NCI-H510A (cell line): ENCODE measurements at regions not wholly inside any gene's neighbourhood (a gene's known extent, or its start where the extent isn't known, plus 50 kb on each side); places are given as distances from the start of the nearest gene placed in this dataset.

ENCODE experiments used
- DNase-seq: peaks from one replicate; lab custom pipeline; 2025; lab: John Stamatoyannopoulos, UW

DNA sequence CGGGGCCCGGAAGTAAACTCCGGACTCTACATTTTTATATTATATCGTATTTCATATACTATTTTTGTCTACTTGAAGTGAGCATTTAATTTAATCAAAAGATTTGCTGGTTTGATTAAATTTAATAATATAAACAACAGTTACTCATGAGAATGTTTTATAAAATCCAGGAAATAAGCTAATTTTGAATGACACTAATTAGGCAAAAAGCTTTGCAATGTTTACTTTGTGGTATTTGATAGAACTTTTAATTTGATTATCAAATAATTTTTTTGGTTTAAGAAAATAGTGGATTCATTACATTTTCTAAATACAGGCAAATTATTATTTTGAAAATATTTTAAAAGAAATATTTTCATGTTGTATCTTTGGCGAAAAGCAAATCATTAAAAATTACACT is 900.4 kb upstream of the CDH2 start:
- DNase-seq: no peak

DNA sequence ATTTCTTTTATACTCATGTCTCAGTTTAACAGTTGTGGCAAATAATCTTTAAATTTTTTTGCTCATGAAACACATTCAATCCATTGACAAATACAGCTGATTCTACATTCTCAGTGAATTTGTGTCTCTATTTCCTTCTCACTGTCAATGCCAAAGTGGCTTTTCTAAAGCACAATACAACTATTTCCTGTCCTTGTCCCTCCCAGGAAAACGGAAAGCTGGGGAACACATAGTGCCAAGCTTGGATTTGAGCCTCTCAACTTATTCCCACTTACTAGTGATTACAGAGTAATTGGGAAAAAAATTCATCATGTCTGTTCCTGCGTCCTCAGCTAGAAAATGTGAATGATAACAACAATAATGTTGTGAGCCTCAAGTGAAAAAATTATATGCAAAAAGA is 899.7 kb upstream of the CDH2 start:
- DNase-seq: no peak

DNA sequence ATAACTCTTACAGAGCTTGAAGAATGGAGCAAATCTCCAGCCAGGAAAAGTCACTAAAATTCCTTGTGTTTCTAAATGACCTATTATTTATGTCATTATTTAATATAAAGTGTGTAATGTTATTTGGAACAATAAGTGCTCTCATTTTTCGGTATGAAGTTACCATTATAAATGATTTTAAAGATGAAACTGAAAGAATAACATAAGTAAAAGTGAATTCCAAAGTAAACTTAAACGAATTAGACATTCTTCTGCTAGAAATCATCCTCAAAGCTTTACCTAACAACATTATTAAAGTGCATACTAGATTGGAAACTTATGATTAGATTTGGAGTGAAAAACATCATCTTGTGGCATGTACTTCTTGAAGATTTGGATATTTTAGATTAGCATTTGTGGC is 897.2 kb upstream of the CDH2 start:
- no peak for DNase-seq

GRCh38 chr18:29071869-29072268 is 894.9 kb upstream of the CDH2 start:
- DNase-seq: no peak

DNA sequence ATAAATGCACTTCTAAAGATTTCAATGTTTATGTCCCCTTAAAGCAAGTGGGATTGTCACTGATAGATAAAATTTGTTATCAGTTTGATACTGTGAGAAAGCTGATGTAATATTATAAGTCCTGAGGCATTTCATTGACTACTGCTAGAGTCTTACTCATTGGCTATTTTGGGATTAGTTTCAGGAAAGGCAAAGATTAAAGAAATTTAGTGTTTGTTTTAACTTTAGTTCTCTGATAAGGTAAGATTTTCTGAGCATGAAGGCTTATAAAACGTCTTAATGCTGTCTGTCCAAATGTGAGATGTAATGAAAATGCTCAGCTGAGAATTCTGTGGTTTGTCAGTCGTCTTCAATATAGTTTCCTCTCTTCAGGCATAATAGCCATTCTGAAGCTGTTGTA is 886.4 kb upstream of the CDH2 start:
- no peak for DNase-seq

DNA sequence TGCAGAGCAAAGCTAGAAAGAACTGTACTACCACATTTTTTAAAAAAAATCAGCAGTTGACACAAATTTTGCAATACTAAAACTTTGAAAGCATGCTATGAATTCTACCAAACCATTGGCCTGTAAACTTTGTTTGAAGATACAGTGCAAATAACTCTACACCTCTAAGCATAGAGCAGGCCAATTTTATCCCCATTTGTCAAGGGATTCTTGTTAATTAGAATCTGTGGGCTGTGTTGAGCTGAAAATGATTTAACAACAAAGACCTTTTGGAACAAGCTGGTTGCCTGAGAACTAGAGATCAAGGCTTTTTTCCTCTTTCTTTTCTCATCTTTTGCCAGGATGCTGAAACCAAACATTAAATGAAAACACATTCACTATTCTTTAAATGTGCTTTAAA is 886.0 kb upstream of the CDH2 start:
- DNase-seq: no peak

GRCh38 chr18:29060349-29060748 is 883.4 kb upstream of the CDH2 start:
- no peak for DNase-seq

GRCh38 chr18:29057703-29058102 is 880.8 kb upstream of the CDH2 start:
- no peak for DNase-seq

- no peak for DNase-seq
These were observed 879.9 kb upstream of the CDH2 start for GRCh38 chr18:29056800-29057199.

GRCh38 chr18:29041976-29042375 is 865.0 kb upstream of the CDH2 start:
- no peak for DNase-seq

DNA sequence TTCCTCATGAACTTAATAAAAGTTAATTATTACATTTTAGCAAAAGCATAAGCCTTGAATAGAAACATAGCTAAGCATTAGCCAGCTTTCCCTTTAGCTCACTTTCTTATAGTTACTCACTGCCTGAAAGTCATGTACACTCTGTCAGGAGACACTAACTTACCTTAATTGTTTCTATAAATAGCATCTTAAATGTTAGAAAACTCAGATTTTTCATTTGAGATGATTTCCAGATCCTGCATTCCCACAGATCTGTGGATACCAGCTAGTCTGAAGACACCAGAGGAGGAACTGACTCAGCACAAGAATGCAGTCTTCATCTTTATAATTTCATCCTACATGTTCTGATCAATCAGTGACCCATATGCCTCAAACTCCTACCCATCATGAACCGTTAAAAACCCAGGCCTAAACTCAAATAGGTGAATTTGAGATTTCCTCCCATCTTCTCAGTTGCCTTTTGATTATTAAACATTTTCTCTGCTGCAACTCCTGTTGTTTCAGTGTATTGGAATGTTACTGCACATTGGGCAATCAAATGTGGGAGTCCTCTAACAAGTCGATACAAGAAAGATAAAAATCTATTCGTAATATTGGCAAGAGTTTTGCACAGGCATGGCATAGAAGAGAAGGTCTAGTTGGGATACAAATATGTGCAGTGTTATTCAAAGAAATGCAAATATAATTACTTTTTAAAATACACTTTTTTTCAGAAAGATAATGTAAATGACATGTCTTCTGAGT is 857.4 kb upstream of the CDH2 start:
- no peak for DNase-seq

GRCh38 chr18:29028560-29028959 is 851.6 kb upstream of the CDH2 start:
- no peak for DNase-seq

DNA sequence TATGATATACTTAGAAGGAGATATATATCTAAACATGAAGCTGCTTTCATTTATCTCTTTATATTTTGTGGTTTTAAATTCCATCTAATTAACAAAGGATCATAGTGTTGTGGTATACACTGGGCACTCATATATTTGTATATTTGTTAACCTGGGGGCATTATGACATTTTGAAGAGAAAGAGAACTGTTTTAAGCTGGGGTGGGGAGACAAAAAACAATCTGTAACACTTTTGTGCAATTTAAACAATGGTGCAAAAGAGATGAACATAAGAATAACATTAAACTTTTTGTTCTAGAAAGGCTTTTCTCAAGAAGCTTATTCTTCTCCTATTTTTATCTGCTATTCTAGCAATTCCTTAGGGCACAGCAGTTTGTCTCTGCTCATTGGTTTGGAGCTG is 842.0 kb upstream of the CDH2 start:
- DNase-seq: no peak

GRCh38 chr18:29012883-29013465 is 836.0 kb upstream of the CDH2 start:
- DNase-seq: no peak

DNA sequence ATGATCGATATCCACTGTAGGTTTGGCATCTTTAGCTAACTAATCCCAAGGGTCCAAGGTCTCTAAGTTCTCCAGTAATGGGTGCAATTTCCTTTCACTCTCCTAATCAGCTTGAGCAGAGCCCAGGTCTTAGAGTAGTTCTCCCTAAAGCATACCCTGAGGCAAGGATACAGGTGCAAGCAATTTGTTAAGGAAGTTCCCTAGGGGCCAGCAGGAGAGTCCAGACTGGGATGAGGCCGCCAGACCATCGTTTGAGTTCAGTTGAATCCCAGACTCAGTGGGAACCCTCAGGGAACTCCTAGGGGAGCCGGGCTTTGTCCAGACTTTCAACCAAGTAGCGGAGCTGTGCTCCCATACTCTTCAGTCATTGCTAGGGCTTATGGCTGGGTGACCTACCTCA is 835.4 kb upstream of the CDH2 start:
- DNase-seq: no peak

DNA sequence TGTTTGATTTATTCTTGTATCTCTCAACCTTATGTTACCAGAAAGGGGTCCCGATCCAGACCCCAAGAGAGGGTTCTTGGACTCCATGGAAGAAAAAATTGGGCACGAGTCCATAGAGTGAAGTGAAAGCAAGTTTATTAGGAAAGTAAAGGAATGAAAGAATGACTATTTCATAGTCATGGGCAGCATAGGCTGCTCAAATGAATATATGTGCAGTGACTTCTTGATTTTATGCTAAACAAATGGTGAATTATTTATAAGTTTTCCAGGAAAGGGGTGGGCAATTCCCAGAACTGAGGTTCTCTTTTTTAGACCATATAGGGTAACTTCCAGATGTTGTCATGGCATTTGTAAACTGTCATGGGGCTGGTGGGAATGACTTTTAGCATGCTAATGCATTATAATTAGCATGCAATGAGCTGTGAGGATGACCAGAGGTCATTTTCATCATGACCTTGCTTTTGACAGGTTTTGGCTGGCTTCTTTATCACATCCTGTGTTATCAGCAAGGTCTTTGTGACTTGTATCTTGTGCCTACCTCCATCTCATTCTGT is 832.4 kb upstream of the CDH2 start:
- DNase-seq: no peak

- no peak for DNase-seq
These were observed 831.9 kb upstream of the CDH2 start for GRCh38 chr18:29008809-29009208.

DNA sequence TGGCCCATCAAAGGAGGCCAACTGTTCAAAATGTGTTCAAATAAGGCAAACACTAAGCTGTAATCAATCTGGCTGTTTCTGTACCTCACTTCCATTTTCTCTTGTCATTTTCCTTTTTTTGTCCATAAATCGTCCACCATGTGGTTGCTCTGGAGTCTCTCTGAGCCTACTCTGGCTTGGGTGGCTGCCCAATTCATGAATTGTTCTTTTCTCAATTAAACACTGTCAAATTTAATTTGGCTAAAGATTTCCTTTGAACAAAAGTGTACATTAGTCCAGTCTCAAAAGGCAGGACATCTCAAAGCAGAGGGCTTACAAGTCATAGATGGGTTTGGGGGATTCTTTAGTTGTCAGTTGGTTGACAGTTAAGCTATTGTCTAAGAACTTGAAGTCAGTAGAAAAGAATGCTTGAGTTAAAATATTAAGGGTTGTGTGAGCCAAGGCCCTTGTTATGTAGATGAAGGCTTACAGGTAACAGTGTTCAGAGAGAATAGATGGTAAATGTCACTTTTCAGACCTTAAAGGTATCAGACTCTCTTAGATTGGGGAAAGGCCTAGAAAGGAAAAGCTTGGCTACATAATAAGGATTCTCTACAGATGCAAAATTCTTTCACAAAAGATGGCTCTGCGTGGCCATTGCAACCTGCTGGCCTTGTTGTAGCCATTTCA is 831.2 kb upstream of the CDH2 start:
- DNase-seq: no peak

DNA sequence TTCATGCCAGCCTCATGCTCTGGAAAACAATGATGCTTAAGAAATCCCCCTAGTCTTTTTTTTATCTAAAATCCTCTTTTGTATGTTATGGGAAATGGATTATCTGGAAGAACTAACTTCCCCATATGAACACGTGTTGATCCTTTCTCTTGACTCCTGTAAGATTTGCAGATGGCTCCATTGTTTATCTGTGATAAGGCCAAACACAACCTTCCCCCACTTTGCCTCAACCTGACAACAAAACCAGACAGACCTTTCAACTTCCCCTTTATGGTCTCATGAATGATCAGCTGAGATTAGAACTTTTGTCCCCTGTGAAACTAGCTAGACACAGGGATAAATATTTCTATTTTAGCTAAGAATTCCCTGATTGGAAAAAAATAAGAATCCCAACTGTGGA is 828.0 kb upstream of the CDH2 start:
- no peak for DNase-seq

DNA sequence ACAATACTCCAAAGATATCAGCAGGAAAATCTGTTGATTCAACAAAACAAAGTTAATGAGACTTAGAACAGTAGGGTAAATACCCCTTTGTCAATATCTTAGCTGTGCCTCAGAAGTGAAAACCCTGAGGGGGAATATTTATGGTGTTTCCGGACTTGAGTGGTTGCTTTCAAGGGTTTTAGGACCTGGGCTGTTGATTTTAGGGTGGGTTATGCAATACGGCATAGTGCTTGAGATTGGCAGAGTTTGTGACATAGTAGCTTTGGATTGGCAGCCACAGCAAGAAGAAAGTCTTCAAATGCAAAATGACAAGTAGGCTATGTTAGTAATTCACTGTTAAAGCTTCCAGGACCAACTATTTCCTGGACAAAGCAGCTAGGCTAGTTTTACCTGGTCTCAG is 826.3 kb upstream of the CDH2 start:
- peak; percentile 80 for DNase-seq

DNA sequence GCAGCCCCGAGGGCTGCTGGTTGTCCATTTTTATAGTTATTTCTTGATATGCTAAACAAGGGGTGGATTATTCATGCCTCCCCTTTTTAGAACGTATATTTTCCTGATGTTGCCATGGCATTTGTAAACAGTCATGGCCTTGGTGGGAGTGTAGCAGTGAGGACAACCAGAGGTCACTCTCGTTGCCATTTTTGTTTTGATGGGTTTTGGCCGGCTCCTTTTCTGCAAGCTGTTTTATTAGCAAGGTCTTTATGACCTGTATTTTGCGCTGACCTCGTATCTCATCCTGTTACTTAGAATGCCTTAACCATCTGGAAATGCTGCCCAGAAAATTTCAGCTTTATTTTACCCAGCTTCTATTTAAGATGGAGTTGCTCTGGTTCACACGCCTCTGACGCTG is 825.8 kb upstream of the CDH2 start:
- no peak for DNase-seq

DNA sequence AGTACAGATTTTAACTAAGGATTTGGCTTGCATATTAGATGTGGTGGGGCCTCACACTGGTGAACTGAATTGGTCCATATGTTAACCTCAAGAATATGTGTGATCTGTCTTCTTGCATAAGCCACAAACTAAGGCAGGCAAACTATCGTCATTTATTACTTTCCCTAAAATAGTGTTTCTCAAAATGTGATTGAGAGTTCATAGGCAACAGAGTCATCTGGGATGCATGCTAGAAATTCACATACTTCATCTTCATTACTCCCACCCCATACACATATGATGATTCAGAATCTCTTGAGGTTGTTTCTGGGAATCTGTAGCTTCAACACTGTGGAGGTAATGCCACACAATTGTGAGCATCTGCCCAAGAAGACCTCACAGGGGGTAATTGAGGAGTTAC is 822.8 kb upstream of the CDH2 start:
- no peak for DNase-seq

- no peak for DNase-seq
These were observed 818.4 kb upstream of the CDH2 start for GRCh38 chr18:28995319-28995718.
